Psoas muscle (tissue), 7 donors: ENCODE measurements at regions not wholly inside any gene's neighbourhood (a gene's known extent, or its start where the extent isn't known, plus 50 kb on each side); places are given as distances from the start of the nearest gene placed in this dataset.

Experiments used
- ATAC-seq, 4 donors: fragments of 200-7000 bp; cut with Tn5 transposase; one replicate each; pipeline ENCODE4 v1.9.1; 2020; ENCODE audit warnings: moderate library complexity in 3 of 4, mild to moderate bottlenecking in 2 of 4
- DNase-seq, 2 donors: peaks; one replicate each; pipeline ENCODE4 v3.0.0-alpha.2; 2020
- H3K27ac ChIP-seq: fragments of 200-600 bp; one replicate; pipeline ENCODE4 v1.8.0; 2022
- H3K27me3 ChIP-seq, 3 donors: fragments of 200-600 bp in 1 of 3; one replicate each; pipeline versions ENCODE4 v1.6.1 to v1.8.0; 2013 to 2022; ENCODE audit warnings: low read length in 2 of 3, mild to moderate bottlenecking in 2 of 3, moderate library complexity in 1 of 3; ENCODE audit not compliant: insufficient read depth in 3 of 3
- H3K36me3 ChIP-seq, 2 donors: fragments of 200-600 bp in 1 of 2; one replicate each; pipeline versions ENCODE4 v1.6.1 to v1.8.0; 2013 to 2022; ENCODE audit warnings: low read depth in 1 of 2, mild to moderate bottlenecking in 1 of 2, moderate library complexity in 1 of 2; ENCODE audit not compliant: insufficient read depth in 1 of 2
- H3K4me1 ChIP-seq: fragments of 200-600 bp; one replicate; pipeline ENCODE4 v1.8.0; 2022
- H3K4me3 ChIP-seq: fragments of 200-600 bp; one replicate; pipeline ENCODE4 v1.8.0; 2022; ENCODE audit warnings: mild to moderate bottlenecking
- H3K9me3 ChIP-seq: fragments of 200-600 bp; one replicate; pipeline ENCODE4 v1.8.0; 2022
- WGBS, 3 donors: extraction: QIAGEN DNeasy Blood & Tissue Kit; methylation state at CpG; one replicate each; pipeline versions ENCODE4 v1.1.6 to v1.1.7; 2013; 5-methylcytosine and 5-hydroxymethylcytosine counted together
- intact Hi-C, 2 donors: fragments of 100-400 bp; cut with DNase I; formaldehyde crosslinking; loops; one replicate each; pipeline versions ENCODE4 v1.11.0 to v1.14.2; 2022
- TF ChIP-seq, protein P1 (sequence below): fragments of 200-600 bp; IDR thresholded peaks from one replicate; pipeline ENCODE4 v1.8.0; 2022; ENCODE audit warnings: antibody characterized with exemption
- donor health status: healthy with polysubstance abuse.
- donor health status: DM: no; HTN: no; CAD: no; lungs with moderate emphysema.
- donor health status: Bipolar disorder and iron deficiency.
- donor health status: healthy.
- donor health status: DM: yes; HTN: yes; CAD: no.
- donor health status: DM: no; HTN: no; CAD: no.
- donor health status: DM: yes; HTN: yes; CAD: no.

DNA sequence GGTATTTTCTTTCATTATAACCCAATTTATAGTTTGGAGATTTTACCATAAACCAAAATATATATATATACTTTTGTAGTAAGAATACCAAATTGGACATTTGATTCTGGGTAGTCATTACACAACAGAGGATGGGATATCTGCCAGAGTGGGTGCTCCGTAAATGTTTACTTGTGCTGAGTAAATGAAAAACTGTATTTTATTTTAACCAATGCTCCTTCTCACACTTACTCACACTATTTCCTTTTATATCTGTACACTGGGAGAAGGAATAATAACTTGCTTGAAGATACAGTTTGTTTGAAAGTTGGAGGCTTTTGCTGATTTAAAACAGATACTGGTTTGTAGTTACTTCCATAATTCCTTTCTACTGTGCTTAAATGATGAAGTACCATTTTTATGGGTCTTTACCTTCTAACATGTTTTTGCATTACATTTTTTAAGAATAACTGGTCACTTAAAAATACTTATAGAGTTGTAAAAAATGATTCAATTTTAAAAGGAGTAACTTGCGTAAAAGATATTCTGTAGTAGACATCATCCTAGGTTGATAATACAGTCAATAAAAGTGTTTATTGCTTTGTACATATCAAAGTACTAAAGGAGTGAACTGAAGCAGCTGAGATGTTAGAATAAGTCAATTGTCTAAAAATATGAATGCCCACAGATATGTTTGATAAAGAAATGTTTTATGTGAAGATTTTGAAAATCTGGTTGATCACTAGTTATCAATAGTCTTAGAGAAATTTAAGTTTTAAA lies 411.7 kb downstream of the UTRN start:
- H3K36me3 ChIP-seq, result peaks cover 0 to 16% of the 10 kb centered on the region in 2 donors
- TF ChIP-seq, protein P1, sequence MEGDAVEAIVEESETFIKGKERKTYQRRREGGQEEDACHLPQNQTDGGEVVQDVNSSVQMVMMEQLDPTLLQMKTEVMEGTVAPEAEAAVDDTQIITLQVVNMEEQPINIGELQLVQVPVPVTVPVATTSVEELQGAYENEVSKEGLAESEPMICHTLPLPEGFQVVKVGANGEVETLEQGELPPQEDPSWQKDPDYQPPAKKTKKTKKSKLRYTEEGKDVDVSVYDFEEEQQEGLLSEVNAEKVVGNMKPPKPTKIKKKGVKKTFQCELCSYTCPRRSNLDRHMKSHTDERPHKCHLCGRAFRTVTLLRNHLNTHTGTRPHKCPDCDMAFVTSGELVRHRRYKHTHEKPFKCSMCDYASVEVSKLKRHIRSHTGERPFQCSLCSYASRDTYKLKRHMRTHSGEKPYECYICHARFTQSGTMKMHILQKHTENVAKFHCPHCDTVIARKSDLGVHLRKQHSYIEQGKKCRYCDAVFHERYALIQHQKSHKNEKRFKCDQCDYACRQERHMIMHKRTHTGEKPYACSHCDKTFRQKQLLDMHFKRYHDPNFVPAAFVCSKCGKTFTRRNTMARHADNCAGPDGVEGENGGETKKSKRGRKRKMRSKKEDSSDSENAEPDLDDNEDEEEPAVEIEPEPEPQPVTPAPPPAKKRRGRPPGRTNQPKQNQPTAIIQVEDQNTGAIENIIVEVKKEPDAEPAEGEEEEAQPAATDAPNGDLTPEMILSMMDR, result no peak
- no peak overlapping the region for H3K4me3 ChIP-seq
- ATAC-seq (no peak), DNase-seq (no peak)
- no peaks in the 10 kb centered on the region for H3K9me3 ChIP-seq
- H3K27ac ChIP-seq, result no peak overlapping the region
- no peaks in the 10 kb centered on the region for H3K4me1 ChIP-seq
- intact Hi-C loops, result no loop called here
- no peaks in the 10 kb centered on the region for H3K27me3 ChIP-seq
- WGBS, 3 donors, result 70 to 91% (median 75%) methylated on average over 2 of the region's 2 CpGs

DNA sequence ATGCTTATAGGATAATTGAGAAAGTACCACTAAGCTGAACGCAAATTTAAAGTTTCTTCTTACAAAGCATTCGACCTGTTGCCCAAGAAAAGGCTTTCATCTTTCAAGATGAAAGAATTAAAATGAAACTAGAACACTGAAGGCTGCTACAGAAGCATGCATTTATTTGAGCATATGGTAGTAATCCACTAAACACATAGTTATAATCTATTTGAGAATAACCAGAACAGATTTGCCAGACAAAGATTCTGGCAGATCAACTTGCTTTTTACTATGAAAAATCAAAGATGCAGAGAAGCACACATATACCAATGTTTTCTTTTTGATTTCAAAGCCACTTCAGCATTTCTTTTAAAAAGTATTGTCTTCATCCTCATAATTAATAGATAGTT lies 412.2 kb downstream of the UTRN start:
- intact Hi-C loops, result no loop called here
- DNase-seq, result no peak
- WGBS, 3 donors, result 77 to 85% (median 80%) methylated on average over 2 of the region's 2 CpGs
- Histone ChIP-seq H3K4me3 (no peak overlapping the region), H3K27ac (no peak overlapping the region), H3K27me3 (no peaks in the 10 kb centered on the region), H3K4me1 (no peaks in the 10 kb centered on the region), H3K9me3 (no peaks in the 10 kb centered on the region), H3K36me3 (peaks cover 0 to 16% of the 10 kb centered on the region in 2 donors)
- TF ChIP-seq, protein P1, result no peak
- ATAC-seq, result no peak

DNA sequence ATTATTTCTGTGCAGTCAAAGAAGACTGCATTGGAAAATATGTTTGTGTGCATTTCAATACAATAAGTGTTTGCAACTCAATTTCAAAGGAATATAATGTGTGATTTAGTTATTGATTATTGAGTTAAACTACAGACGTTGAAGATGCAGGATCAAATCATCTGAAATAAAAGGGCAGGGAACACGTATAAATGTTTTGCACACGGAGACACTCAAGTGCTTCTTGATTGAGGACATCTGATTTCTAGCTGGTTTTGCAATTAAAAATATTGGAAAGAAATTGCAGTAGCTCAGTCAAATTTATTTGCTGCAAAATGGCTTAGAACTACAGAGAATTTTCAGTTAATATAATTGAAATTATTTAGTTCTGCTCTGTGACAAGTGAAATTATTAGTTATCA lies 412.7 kb downstream of the UTRN start:
- ATAC-seq (no peak), DNase-seq (no peak)
- Histone ChIP-seq H3K36me3 (peaks cover 0 to 16% of the 10 kb centered on the region in 2 donors), H3K4me3 (no peak overlapping the region), H3K27ac (no peak overlapping the region), H3K4me1 (no peaks in the 10 kb centered on the region), H3K27me3 (no peaks in the 10 kb centered on the region), H3K9me3 (no peaks in the 10 kb centered on the region)
- intact Hi-C loops, result no loop called here
- WGBS, 3 donors, result 81 to 88% (median 87%) methylated on average over 3 of the region's 3 CpGs
- TF ChIP-seq, protein P1, result no peak

GRCh38 chr6:144702781-144703180 lies 417.6 kb downstream of the UTRN start:
- Histone ChIP-seq H3K4me3 (no peak overlapping the region), H3K27me3 (no peaks in the 10 kb centered on the region), H3K4me1 (no peaks in the 10 kb centered on the region), H3K27ac (no peak overlapping the region), H3K9me3 (no peaks in the 10 kb centered on the region), H3K36me3 (peaks cover 2 to 16% of the 10 kb centered on the region in 2 donors)
- 90 to 100% (median 95%) methylated on average over 1 of the region's 1 CpG for WGBS, 3 donors
- no peak for DNase-seq
- no peak for ATAC-seq
- intact Hi-C loops, result loop anchor here in 1 of 2 donors (5.0 kb wide), 1 partner anchor 500 kb away; no protein-coding TSS in a partner anchor
- TF ChIP-seq, protein P1, result no peak

- Histone ChIP-seq H3K4me1 (no peaks in the 10 kb centered on the region), H3K27ac (no peak overlapping the region), H3K9me3 (no peaks in the 10 kb centered on the region), H3K27me3 (no peaks in the 10 kb centered on the region), H3K36me3 (peaks cover 0 to 2% of the 10 kb centered on the region in 2 donors), H3K4me3 (no peak overlapping the region)
- DNase-seq (no peak), ATAC-seq (no peak)
- TF ChIP-seq, protein P1, result no peak
- 95 to 99% (median 95%) methylated on average over 3 of the region's 3 CpGs for WGBS, 3 donors
- intact Hi-C loops, result no loop called here
These were observed 425.1 kb downstream of the UTRN start for GRCh38 chr6:144710207-144710606.
